Panc1 (cell line): ENCODE measurements at regions not wholly inside any gene's neighbourhood (a gene's known extent, or its start where the extent isn't known, plus 50 kb on each side); places are given as distances from the start of the nearest gene placed in this dataset.
A peak's percentile ranks its signal among the peaks of the same experiment; 100 is the strongest.

Experiments used
- CTCF ChIP-seq: fragments of 450-650 bp; IDR thresholded peaks from 2 replicates; pipeline ENCODE4 v1.5.1; 2017; ENCODE audit warnings: mild to moderate bottlenecking
- POLR2AphosphoS5 ChIP-seq: IDR thresholded peaks from 2 replicates; pipeline ENCODE4 v1.6.1; 2012; ENCODE audit warnings: mild to moderate bottlenecking, low read depth, low read length, moderate library complexity
- SIN3A ChIP-seq: IDR thresholded peaks from 2 replicates; pipeline ENCODE4 v1.6.1; 2012; ENCODE audit warnings: low read depth, mild to moderate bottlenecking, low read length, moderate library complexity, borderline replicate concordance; ENCODE audit not compliant: insufficient read depth
- TCF7L2 ChIP-seq: IDR thresholded peaks from 2 replicates; pipeline ENCODE4 v1.6.1; 2011; ENCODE audit warnings: mild to moderate bottlenecking, low read depth, low read length, inconsistent platforms

DNA sequence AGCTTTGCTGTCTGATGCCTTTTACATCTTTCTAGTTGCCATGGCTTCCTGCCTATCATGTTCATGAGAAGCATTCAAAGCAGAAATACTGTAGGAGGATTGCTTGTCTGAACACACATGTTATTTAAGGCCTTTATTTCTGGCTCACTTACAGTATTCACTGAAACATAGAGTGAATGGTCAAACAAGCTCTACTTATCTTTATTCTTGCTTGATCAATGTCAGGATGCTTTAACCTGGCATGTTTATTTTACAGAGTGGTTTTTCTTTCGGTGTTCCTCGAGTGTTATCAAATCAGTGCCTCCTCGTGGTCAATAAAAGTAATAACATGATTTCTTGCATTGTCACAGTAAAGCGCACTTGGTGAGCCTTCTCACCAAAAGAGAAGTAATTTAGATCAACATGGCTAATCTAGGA, 73.5 kb upstream of the PCDH17 start:
- peak; percentile 22; the same call in 1 of the 2 replicates for TF ChIP-seq CTCF
- TF ChIP-seq TCF7L2 = no peak
- no peak for TF ChIP-seq SIN3A
- no peak for TF ChIP-seq POLR2AphosphoS5
